Common myeloid progenitor, CD34-positive (primary cell): ENCODE measurements at regions not wholly inside any gene's neighbourhood (a gene's known extent, or its start where the extent isn't known, plus 50 kb on each side); places are given as distances from the start of the nearest gene placed in this dataset.

Experiments used
- CTCF ChIA-PET: fragments of 350-600 bp; sonication (Branson Sonifier 250); formaldehyde crosslinking; loops from one replicate; lab custom pipeline; 2021; ENCODE audit warnings: antibody characterized with exemption; lab: Charles Lee
- POLR2A ChIA-PET: fragments of 350-600 bp; sonication (Branson Sonifier 250); formaldehyde crosslinking; loops from one replicate; lab custom pipeline; 2021; ENCODE audit warnings: antibody characterized with exemption; lab: Charles Lee
- DNase-seq, 3 donors: peaks; one replicate each; pipeline versions ENCODE4 v3.0.0 to v3.0.0-alpha.2; 2013
- H3K27ac ChIP-seq, 2 experiments: 1 replicate in 1 of 2; 2 replicates in 1 of 2; pipeline ENCODE4 v1.7.0; 2013; ENCODE audit warnings: inconsistent platforms in 2 of 2, low read length in 2 of 2, mild to moderate bottlenecking in 2 of 2, low read depth in 1 of 2, moderate library complexity in 1 of 2; ENCODE audit not compliant: severe bottlenecking in 2 of 2, insufficient read depth in 1 of 2, poor library complexity in 1 of 2
- H3K27me3 ChIP-seq, 5 experiments: replicated peaks in 2 of 5; 1 replicate in 3 of 5; 2 replicates in 2 of 5; pipeline versions ENCODE4 v1.6.1 to v1.7.0; 2013; ENCODE audit warnings: low read length in 4 of 5, mild to moderate bottlenecking in 2 of 5, moderate library complexity in 2 of 5, inconsistent platforms in 1 of 5; ENCODE audit not compliant: insufficient read depth in 5 of 5, control insufficient read depth in 4 of 5
- H3K36me3 ChIP-seq, 4 experiments: 1 replicate in 2 of 4; 2 replicates in 2 of 4; pipeline versions ENCODE4 v1.6.1 to v1.7.0; 2013; ENCODE audit warnings: low read length in 3 of 4, control low read depth in 1 of 4, mild to moderate bottlenecking in 1 of 4; ENCODE audit not compliant: control insufficient read depth in 4 of 4, insufficient read depth in 4 of 4
- H3K4me1 ChIP-seq, 4 experiments: 1 replicate in 3 of 4; 2 replicates in 1 of 4; pipeline versions ENCODE4 v1.6.1 to v1.7.1; 2013; ENCODE audit warnings: low read length in 3 of 4, mild to moderate bottlenecking in 3 of 4, control low read depth in 1 of 4, inconsistent platforms in 1 of 4, moderate library complexity in 1 of 4; ENCODE audit not compliant: control insufficient read depth in 4 of 4, insufficient read depth in 4 of 4; ENCODE audit errors: control extremely low read depth in 1 of 4
- H3K4me3 ChIP-seq, 7 experiments: 1 replicate in 4 of 7; 2 replicates in 3 of 7; pipeline versions ENCODE4 v1.5.1 to v1.7.0; 2013; ENCODE audit warnings: mild to moderate bottlenecking in 7 of 7, low read length in 6 of 7, moderate library complexity in 6 of 7, inconsistent platforms in 2 of 7, low read depth in 2 of 7, control low read depth in 1 of 7; ENCODE audit not compliant: insufficient read depth in 4 of 7, control insufficient read depth in 1 of 7; ENCODE audit errors: extremely low read depth in 1 of 7
- H3K9me3 ChIP-seq, 5 experiments: 1 replicate in 4 of 5; 2 replicates in 1 of 5; pipeline versions ENCODE4 v1.6.1 to v1.7.1; 2013; ENCODE audit warnings: low read length in 4 of 5, mild to moderate bottlenecking in 2 of 5, inconsistent platforms in 1 of 5, low read depth in 1 of 5, moderate library complexity in 1 of 5; ENCODE audit not compliant: control insufficient read depth in 4 of 5, insufficient read depth in 2 of 5; ENCODE audit errors: control extremely low read depth in 1 of 5
- WGBS: methylation state at CpG from one replicate; pipeline ENCODE4 v1.1.5; 2013; ENCODE audit not compliant: insufficient coverage; 5-methylcytosine and 5-hydroxymethylcytosine counted together

GRCh38 chr10:123425680-123426079, 240.5 kb upstream of the GPR26 start:
- H3K27me3 ChIP-seq, result peaks cover 0 to 31% (median 3%) of the 10 kb centered on the region in 5 experiments
- no CpG with 5 or more reads among the region's 6 CpGs for WGBS
- no peaks in the 10 kb centered on the region for H3K9me3 ChIP-seq
- ChIA-PET POLR2A (no interaction called here), CTCF (no interaction called here)
- no peak for DNase-seq
- H3K36me3 ChIP-seq, result no peaks in the 10 kb centered on the region
- no peaks in the 10 kb centered on the region for H3K4me1 ChIP-seq
- H3K27ac ChIP-seq, result no peak overlapping the region
- H3K4me3 ChIP-seq, result no peak overlapping the region

- Histone ChIP-seq H3K4me1 (no peaks in the 10 kb centered on the region), H3K27ac (no peak overlapping the region), H3K4me3 (no peak overlapping the region), H3K36me3 (no peaks in the 10 kb centered on the region), H3K9me3 (peaks cover 0 to 3% (median 0%) of the 10 kb centered on the region in 5 experiments), H3K27me3 (peaks cover 0 to 31% (median 3%) of the 10 kb centered on the region in 5 experiments)
- CTCF ChIA-PET, result interaction anchor here (1.3 to 1.7 kb wide), 2 partner anchors 14 to 21 kb away, joined by 3 to 4 read pairs; no protein-coding TSS in a partner anchor
- WGBS, result 63% methylated on average over 13 of the region's 14 CpGs
- POLR2A ChIA-PET, result no interaction called here
- peak in 1 of 3 donors; percentile 4 for DNase-seq
Observed at GRCh38 chr10:123427165-123427786, 238.9 kb upstream of the GPR26 start.

GRCh38 chr10:123428391-123428790, 237.8 kb upstream of the GPR26 start:
- ChIA-PET POLR2A (no interaction called here), CTCF (interaction anchor here (1.1 to 1.8 kb wide), 4 partner anchors 9 to 20 kb away, joined by 3 to 5 read pairs (median 4); no protein-coding TSS in a partner anchor)
- Histone ChIP-seq H3K9me3 (peaks cover 0 to 3% (median 0%) of the 10 kb centered on the region in 5 experiments), H3K36me3 (no peaks in the 10 kb centered on the region), H3K4me1 (no peaks in the 10 kb centered on the region), H3K27me3 (peaks cover 0 to 31% (median 3%) of the 10 kb centered on the region in 5 experiments), H3K4me3 (no peak overlapping the region), H3K27ac (no peak overlapping the region)
- WGBS, result 97% methylated on average over 6 of the region's 11 CpGs
- no peak for DNase-seq

GRCh38 chr10:123429706-123430221, 236.4 kb upstream of the GPR26 start:
- CTCF ChIA-PET, result interaction anchor here (1.8 kb wide), 1 partner anchor 10 kb away, joined by 5 read pairs; no protein-coding TSS in a partner anchor
- WGBS, result 77% methylated on average over 10 of the region's 14 CpGs
- no peak overlapping the region for H3K4me3 ChIP-seq
- H3K36me3 ChIP-seq, result no peaks in the 10 kb centered on the region
- POLR2A ChIA-PET, result no interaction called here
- H3K27ac ChIP-seq, result no peak overlapping the region
- DNase-seq, result no peak
- H3K4me1 ChIP-seq, result no peaks in the 10 kb centered on the region
- peaks cover 0 to 3% (median 0%) of the 10 kb centered on the region in 5 experiments for H3K9me3 ChIP-seq
- H3K27me3 ChIP-seq, result peaks cover 0 to 34% (median 3%) of the 10 kb centered on the region in 5 experiments

GRCh38 chr10:123433539-123433938, 232.6 kb upstream of the GPR26 start:
- peaks cover 0 to 3% (median 0%) of the 10 kb centered on the region in 5 experiments for H3K9me3 ChIP-seq
- 95% methylated on average over 6 of the region's 6 CpGs for WGBS
- H3K36me3 ChIP-seq, result no peaks in the 10 kb centered on the region
- peaks cover 0 to 17% (median 2%) of the 10 kb centered on the region in 5 experiments for H3K27me3 ChIP-seq
- no peaks in the 10 kb centered on the region for H3K4me1 ChIP-seq
- CTCF ChIA-PET, result no interaction called here
- H3K27ac ChIP-seq, result no peak overlapping the region
- no peak for DNase-seq
- no peak overlapping the region for H3K4me3 ChIP-seq
- POLR2A ChIA-PET, result no interaction called here

- Histone ChIP-seq H3K9me3 (peaks cover 0 to 3% (median 0%) of the 10 kb centered on the region in 5 experiments), H3K36me3 (no peaks in the 10 kb centered on the region), H3K4me1 (no peaks in the 10 kb centered on the region), H3K27me3 (peaks cover 0 to 9% (median 2%) of the 10 kb centered on the region in 5 experiments), H3K4me3 (no peak overlapping the region), H3K27ac (no peak overlapping the region)
- ChIA-PET POLR2A (no interaction called here), CTCF (no interaction called here)
- DNase-seq, result no peak
- WGBS, result 95% methylated on average over 8 of the region's 15 CpGs
Observed at GRCh38 chr10:123434435-123435039, 231.6 kb upstream of the GPR26 start.

- Histone ChIP-seq H3K9me3 (no peaks in the 10 kb centered on the region), H3K4me3 (no peak overlapping the region), H3K27ac (no peak overlapping the region), H3K4me1 (no peaks in the 10 kb centered on the region), H3K36me3 (no peaks in the 10 kb centered on the region), H3K27me3 (peaks cover 0 to 16% (median 2%) of the 10 kb centered on the region in 5 experiments)
- ChIA-PET POLR2A (no interaction called here), CTCF (interaction anchor here (0.6 kb wide), 1 partner anchor 409 kb away, joined by 4 read pairs; no protein-coding TSS in a partner anchor)
- WGBS, result 88% methylated on average over 3 of the region's 4 CpGs
- DNase-seq, result no peak
Observed at GRCh38 chr10:123442901-123443300, 223.3 kb upstream of the GPR26 start.
